Mesothelial cell of epicardium (in vitro differentiated cells): ENCODE measurements at regions not wholly inside any gene's neighbourhood (a gene's known extent, or its start where the extent isn't known, plus 50 kb on each side); places are given as distances from the start of the nearest gene placed in this dataset.
A peak's percentile ranks its signal among the peaks of the same experiment; 100 is the strongest.

ENCODE experiments used
- DNase-seq, 2 experiments: peaks; one replicate each; pipeline ENCODE4 v3.0.0; 2021; ENCODE audit warnings: low spot score in 2 of 2; ENCODE audit not compliant: unreplicated experiment in 2 of 2
- H3K27ac Mint-ChIP-seq: 2 replicates; pipeline ENCODE4 v1.8.0; 2021; ENCODE audit warnings: mixed read lengths
- H3K27me3 Mint-ChIP-seq: 2 replicates; pipeline ENCODE4 v1.8.0; 2021; ENCODE audit warnings: low read depth, mixed read lengths
- H3K36me3 Mint-ChIP-seq: 2 replicates; pipeline ENCODE4 v1.8.0; 2021; ENCODE audit warnings: mixed read lengths
- H3K4me1 Mint-ChIP-seq: 2 replicates; pipeline ENCODE4 v1.8.0; 2021; ENCODE audit warnings: mixed read lengths
- H3K4me3 Mint-ChIP-seq: 2 replicates; pipeline ENCODE4 v1.8.0; 2021; ENCODE audit warnings: mild to moderate bottlenecking, moderate library complexity, mixed read lengths
- H3K9me3 Mint-ChIP-seq: 2 replicates; pipeline ENCODE4 v1.8.0; 2021; ENCODE audit warnings: mixed read lengths
- CTCF ChIP-seq: fragments of 200-600 bp; sonication (generic); IDR thresholded peaks from one replicate; pipeline ENCODE4 v1.5.0; 2021; ENCODE audit warnings: antibody characterized with exemption; ENCODE audit not compliant: unreplicated experiment

GRCh38 chr1:198927129-198927528 is 288.3 kb downstream of the PTPRC start:
- DNase-seq, result no peak
- Mint-ChIP-seq H3K27me3 (no peaks in the 10 kb centered on the region), H3K27ac (no peak overlapping the region), H3K36me3 (peaks cover 5% of the 10 kb centered on the region), H3K4me1 (peaks cover 27% of the 10 kb centered on the region), H3K4me3 (no peak overlapping the region), H3K9me3 (no peaks in the 10 kb centered on the region)
- TF ChIP-seq CTCF, result no peak

- peak overlapping the region; percentile 6 for H3K27ac Mint-ChIP-seq
Observed at GRCh38 chr1:198929111-198929604, 290.3 kb downstream of the PTPRC start.

GRCh38 chr1:198929961-198930599 is 291.2 kb downstream of the PTPRC start:
- no peaks in the 10 kb centered on the region for H3K9me3 Mint-ChIP-seq
- H3K36me3 Mint-ChIP-seq, result peaks cover 3% of the 10 kb centered on the region
- no peak for TF ChIP-seq CTCF
- no peaks in the 10 kb centered on the region for H3K27me3 Mint-ChIP-seq
- no peak for DNase-seq
- peak overlapping the region; percentile 73 for H3K27ac Mint-ChIP-seq
- peak overlapping the region; percentile 34 for H3K4me3 Mint-ChIP-seq
- peaks cover 42% of the 10 kb centered on the region for H3K4me1 Mint-ChIP-seq

More at GRCh38 chr1:198929111-198929604, 290.3 kb downstream of the PTPRC start:
- Mint-ChIP-seq H3K4me1 (peaks cover 43% of the 10 kb centered on the region), H3K9me3 (no peaks in the 10 kb centered on the region), H3K27me3 (no peaks in the 10 kb centered on the region), H3K36me3 (peaks cover 3% of the 10 kb centered on the region), H3K4me3 (peak overlapping the region; percentile 38)
- no peak for TF ChIP-seq CTCF
- no peak for DNase-seq

GRCh38 chr1:198932351-198932991 is 293.6 kb downstream of the PTPRC start:
- H3K27me3 Mint-ChIP-seq, result no peaks in the 10 kb centered on the region
- H3K4me3 Mint-ChIP-seq, result peak overlapping the region; percentile 59
- TF ChIP-seq CTCF, result no peak
- peak overlapping the region; percentile 95 for H3K27ac Mint-ChIP-seq
- DNase-seq, result no peak
- H3K36me3 Mint-ChIP-seq, result no peaks in the 10 kb centered on the region
- peaks cover 38% of the 10 kb centered on the region for H3K4me1 Mint-ChIP-seq
- no peaks in the 10 kb centered on the region for H3K9me3 Mint-ChIP-seq

- H3K27me3 Mint-ChIP-seq, result no peaks in the 10 kb centered on the region
- H3K9me3 Mint-ChIP-seq, result no peaks in the 10 kb centered on the region
- no peaks in the 10 kb centered on the region for H3K36me3 Mint-ChIP-seq
- TF ChIP-seq CTCF, result no peak
- no peak overlapping the region for H3K4me3 Mint-ChIP-seq
- H3K27ac Mint-ChIP-seq, result no peak overlapping the region
- H3K4me1 Mint-ChIP-seq, result peaks cover 42% of the 10 kb centered on the region
- DNase-seq, result no peak
Observed at GRCh38 chr1:198933515-198934222, 294.8 kb downstream of the PTPRC start.
